Tibial nerve (tissue), 4 donors: ENCODE measurements at regions not wholly inside any gene's neighbourhood (a gene's known extent, or its start where the extent isn't known, plus 50 kb on each side); places are given as distances from the start of the nearest gene placed in this dataset. TPM values are rescaled to one million over a fixed set of nuclear protein-coding genes. Genes with fewer than 3 reads are reported as not detected.
A peak's percentile ranks its signal among the peaks of the same experiment; 100 is the strongest.

Experiments used
- DNase-seq, 2 donors: peaks; one replicate each; pipeline ENCODE4 v3.0.0-alpha.2; 2019; ENCODE audit warnings: low spot score in 2 of 2
- H3K27ac ChIP-seq, 4 donors: fragments of 200-600 bp; sonication (generic) in 3 of 4; one replicate each; pipeline ENCODE4 v1.5.1; 2017 to 2019; ENCODE audit warnings: mild to moderate bottlenecking in 1 of 4
- H3K27me3 ChIP-seq, 2 donors: fragments of 200-600 bp; sonication (generic) in 1 of 2; one replicate each; pipeline versions ENCODE4 v1.5.1 to v1.6.0; 2017 to 2019
- H3K36me3 ChIP-seq, 3 donors: fragments of 200-600 bp; sonication (generic); one replicate each; pipeline ENCODE4 v1.5.1; 2018 to 2019
- H3K4me1 ChIP-seq, 4 donors: fragments of 200-600 bp; sonication (generic) in 3 of 4; one replicate each; pipeline ENCODE4 v1.5.1; 2017 to 2019
- H3K4me3 ChIP-seq, 4 donors: fragments of 200-600 bp; sonication (generic) in 3 of 4; one replicate each; pipeline ENCODE4 v1.5.1; 2017 to 2019; ENCODE audit warnings: mild to moderate bottlenecking in 1 of 4, moderate library complexity in 1 of 4
- H3K9me3 ChIP-seq, 4 donors: fragments of 200-600 bp; sonication (generic) in 3 of 4; one replicate each; pipeline ENCODE4 v1.5.1; 2017 to 2019
- CTCF ChIP-seq, 5 experiments: fragments of 200-600 bp in 3 of 5; fragments of 450-650 bp in 2 of 5; sonication (generic) in 3 of 5; IDR thresholded peaks; one replicate each; pipeline ENCODE4 v1.5.1; 2016 to 2019; ENCODE audit warnings: antibody characterized with exemption in 5 of 5, mild to moderate bottlenecking in 3 of 5, moderate library complexity in 2 of 5
- EP300 ChIP-seq, 2 donors: sonication (generic); formaldehyde crosslinking; IDR thresholded peaks; one replicate each; pipeline ENCODE4 v1.6.1; 2017; ENCODE audit warnings: antibody characterized with exemption in 2 of 2, mild to moderate bottlenecking in 1 of 2
- POLR2A ChIP-seq, 2 donors: fragments of 450-650 bp; IDR thresholded peaks; one replicate each; pipeline ENCODE4 v1.6.1; 2017; ENCODE audit warnings: antibody characterized with exemption in 2 of 2, mild to moderate bottlenecking in 2 of 2, moderate library complexity in 2 of 2
- WGBS, 2 donors: methylation state at CpG; one replicate each; pipeline ENCODE4 v1.1.5; 2018; 5-methylcytosine and 5-hydroxymethylcytosine counted together
- small RNA-seq: library from RNA; depleted of rRNA; stranded (forward); fragments of <200 nt; gene quantifications from one replicate; pipeline ENCODE3, GENCODE V24; 2016

GRCh38 chr6:113805811-113806495, 51.2 kb upstream of the MARCKS start:
- no peak for DNase-seq
- Histone ChIP-seq H3K27ac (peak overlapping the region in 2 of 4 donors; percentile 7 to 53), H3K36me3 (no peaks in the 10 kb centered on the region), H3K4me1 (peaks cover 0 to 7% (median 3%) of the 10 kb centered on the region in 4 donors), H3K4me3 (no peak overlapping the region), H3K27me3 (no peaks in the 10 kb centered on the region), H3K9me3 (no peaks in the 10 kb centered on the region)
- 55 to 71% methylated on average over 6 of the region's 6 CpGs for WGBS, 2 donors
- TF ChIP-seq POLR2A (IDR thresholded peaks at IDR 0.05) (no peak), EP300 (IDR thresholded peaks at IDR 0.05) (no peak), CTCF (IDR thresholded peaks at IDR 0.05) (no peak)

Small RNA genes in the stretch of these regions (small RNA-seq; reads per million reads assigned to genes)
- not detected for gene RNU6-1163P
